ENCODE measurements at regions not wholly inside any gene's neighbourhood (a gene's known extent, or its start where the extent isn't known, plus 50 kb on each side); places are given as distances from the start of the nearest gene placed in this dataset.

- DNase-seq (ENCODE audit: low read depth): no peak
These were observed 715.6 kb downstream of the EPHA4 start for GRCh38 chr2:220856486-220856885.

- no peak for DNase-seq (ENCODE audit: low read depth)
These were observed 714.7 kb downstream of the EPHA4 start for GRCh38 chr2:220857368-220857767.

GRCh38 chr2:220858101-220858500 is 714.0 kb downstream of the EPHA4 start:
- DNase-seq (ENCODE audit: low read depth): no peak

GRCh38 chr2:220871909-220872308 is 700.2 kb downstream of the EPHA4 start:
- DNase-seq (ENCODE audit: low read depth): no peak

GRCh38 chr2:220876080-220876824 is 695.9 kb downstream of the EPHA4 start:
- DNase-seq (ENCODE audit: low read depth): no peak

- DNase-seq (ENCODE audit: low read depth): no peak
These were observed 694.6 kb downstream of the EPHA4 start for GRCh38 chr2:220877491-220877890.

- no peak for DNase-seq (ENCODE audit: low read depth)
These were observed 694.2 kb downstream of the EPHA4 start for GRCh38 chr2:220877897-220878296.

- no peak for DNase-seq (ENCODE audit: low read depth)
These were observed 691.2 kb downstream of the EPHA4 start for GRCh38 chr2:220880623-220881596.

- no peak for DNase-seq (ENCODE audit: low read depth)
These were observed 689.6 kb downstream of the EPHA4 start for GRCh38 chr2:220882507-220882906.

- DNase-seq (ENCODE audit: low read depth): no peak
These were observed 686.5 kb downstream of the EPHA4 start for GRCh38 chr2:220885593-220885992.

- DNase-seq (ENCODE audit: low read depth): no peak
These were observed 684.7 kb downstream of the EPHA4 start for GRCh38 chr2:220887271-220887870.

- no peak for DNase-seq (ENCODE audit: low read depth)
These were observed 684.2 kb downstream of the EPHA4 start for GRCh38 chr2:220887876-220888275.

GRCh38 chr2:220890931-220891330 is 681.2 kb downstream of the EPHA4 start:
- no peak for DNase-seq (ENCODE audit: low read depth)

- no peak for DNase-seq (ENCODE audit: low read depth)
These were observed 680.7 kb downstream of the EPHA4 start for GRCh38 chr2:220891405-220891804.

GRCh38 chr2:220892018-220892634 is 680.0 kb downstream of the EPHA4 start:
- DNase-seq (ENCODE audit: low read depth): no peak

- DNase-seq (ENCODE audit: low read depth): no peak
These were observed 678.7 kb downstream of the EPHA4 start for GRCh38 chr2:220893411-220893810.

GRCh38 chr2:220894069-220894468 is 678.0 kb downstream of the EPHA4 start:
- DNase-seq (ENCODE audit: low read depth): no peak

- DNase-seq (ENCODE audit: low read depth): no peak
These were observed 672.6 kb downstream of the EPHA4 start for GRCh38 chr2:220899492-220899891.

GRCh38 chr2:220904015-220904414 is 668.1 kb downstream of the EPHA4 start:
- DNase-seq (ENCODE audit: low read depth): no peak

GRCh38 chr2:220913384-220913783 is 658.7 kb downstream of the EPHA4 start:
- DNase-seq (ENCODE audit: low read depth): no peak

- no peak for DNase-seq (ENCODE audit: low read depth)
These were observed 656.9 kb downstream of the EPHA4 start for GRCh38 chr2:220915092-220915623.

- DNase-seq (ENCODE audit: low read depth): no peak
These were observed 655.2 kb downstream of the EPHA4 start for GRCh38 chr2:220916931-220917330.

Measured in stimulated activated CD8-positive, alpha-beta memory T cell treated with anti-CD3 and anti-CD28 coated beads, Interleukin-12 subunit alpha, Interleukin-12 subunit beta, amount 100 ng/mL, for 4 hours (primary cell).